ENCODE measurements at regions not wholly inside any gene's neighbourhood (a gene's known extent, or its start where the extent isn't known, plus 50 kb on each side); places are given as distances from the start of the nearest gene placed in this dataset.
A peak's percentile ranks its signal among the peaks of the same experiment; 100 is the strongest.

- no peak for DNase-seq (ENCODE audit: low read depth)
Measured at GRCh38 chr12:107891967-107892366, 117.5 kb downstream of the ASCL4 start.

DNA sequence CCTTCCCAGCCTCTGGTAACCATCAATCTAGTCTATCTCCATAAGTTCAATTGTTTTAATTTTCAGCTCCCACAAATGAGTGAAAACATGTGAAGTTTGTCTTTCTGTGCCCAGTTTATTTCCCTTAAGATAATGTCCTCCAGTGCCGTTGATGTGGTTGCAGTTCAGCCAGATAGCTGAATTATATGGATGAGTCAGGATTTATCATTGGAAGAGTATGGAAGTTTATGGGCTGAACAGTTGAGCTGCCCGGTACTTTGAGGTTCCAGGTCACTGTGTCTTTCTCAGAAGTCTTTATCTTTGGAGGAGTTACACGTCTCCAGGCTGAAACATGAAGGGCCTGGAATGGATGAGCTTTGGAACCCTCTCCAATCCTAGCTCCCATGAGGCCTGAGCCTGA lies 120.1 kb downstream of the ASCL4 start:
- DNase-seq (ENCODE audit: low read depth): no peak

- no peak for DNase-seq (ENCODE audit: low read depth)
Measured at GRCh38 chr12:107895966-107896365, 121.5 kb downstream of the ASCL4 start.

DNA sequence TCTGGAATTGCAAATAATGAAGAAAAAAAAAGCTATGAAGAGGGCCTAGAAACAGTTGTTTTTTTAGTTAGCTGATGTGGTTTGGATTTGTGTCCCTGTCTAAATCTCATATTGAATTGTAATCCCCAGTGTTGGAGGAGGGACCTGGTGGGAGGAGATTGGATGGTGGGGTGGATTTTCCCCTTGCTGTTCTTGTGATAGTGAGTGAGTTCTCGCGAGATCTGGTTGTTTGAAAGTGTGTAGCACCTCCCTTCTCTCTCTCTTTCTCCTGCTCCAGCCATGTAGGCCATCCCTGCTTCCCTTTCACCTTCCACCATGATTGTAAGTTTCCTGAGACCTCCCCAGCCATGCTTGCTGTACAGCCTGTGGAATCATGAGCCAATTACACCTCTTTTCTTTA lies 126.1 kb downstream of the ASCL4 start:
- no peak for DNase-seq (ENCODE audit: low read depth)

DNA sequence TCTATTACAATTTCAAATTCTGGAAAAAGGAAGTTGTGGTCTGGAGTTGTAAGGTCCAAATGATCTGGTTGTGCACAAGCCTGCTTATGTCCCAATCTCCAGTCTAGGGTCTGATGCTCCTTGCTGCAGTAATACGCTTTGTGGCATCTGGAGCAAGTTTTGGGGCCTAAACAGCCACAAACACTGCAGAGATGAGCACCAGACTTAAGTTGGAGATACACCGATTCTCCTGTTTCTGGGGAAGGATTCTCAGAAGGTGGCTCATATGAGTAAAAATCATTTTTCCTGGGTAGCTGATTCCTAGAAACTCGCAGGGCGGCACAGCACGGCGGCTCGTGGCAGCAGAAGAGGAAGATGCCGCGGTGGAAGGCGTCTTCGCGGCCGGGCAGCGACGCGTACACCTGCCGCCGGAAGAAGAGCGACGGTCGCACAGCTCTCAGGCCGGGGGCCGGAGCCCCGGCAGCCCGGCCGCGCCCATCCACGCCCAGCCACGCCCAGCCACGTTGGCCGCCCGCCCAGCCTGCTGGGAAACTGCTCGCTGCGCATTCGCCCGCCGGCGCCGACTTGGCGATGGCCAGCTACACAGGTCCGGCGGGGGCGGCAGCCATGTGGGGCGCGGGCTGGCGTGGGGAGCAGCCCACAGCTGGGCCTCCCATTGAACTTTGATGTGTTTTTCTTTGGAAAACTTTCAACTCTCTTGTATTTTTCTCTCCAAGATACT lies 129.0 kb downstream of the ASCL4 start:
- no peak for DNase-seq (ENCODE audit: low read depth)

DNA sequence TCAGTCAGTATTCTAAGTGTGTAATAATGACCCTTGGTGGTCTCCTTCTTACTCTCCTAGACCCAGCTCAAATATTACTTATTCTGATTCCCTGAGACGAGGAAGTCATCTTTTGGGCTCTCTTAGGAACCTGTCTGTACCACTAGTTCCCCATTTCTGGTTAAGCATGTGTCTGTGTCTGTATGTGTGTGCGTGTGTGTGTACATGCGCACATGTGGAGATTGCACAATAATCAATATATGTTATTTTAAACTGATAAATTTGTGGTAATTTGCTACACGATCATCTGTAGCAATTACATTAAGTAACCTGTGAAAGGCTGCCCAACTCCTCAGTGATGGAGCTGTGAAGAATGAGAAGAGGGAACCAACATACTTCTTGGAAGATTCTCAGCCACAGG lies 132.2 kb downstream of the ASCL4 start:
- DNase-seq (ENCODE audit: low read depth): no peak

DNA sequence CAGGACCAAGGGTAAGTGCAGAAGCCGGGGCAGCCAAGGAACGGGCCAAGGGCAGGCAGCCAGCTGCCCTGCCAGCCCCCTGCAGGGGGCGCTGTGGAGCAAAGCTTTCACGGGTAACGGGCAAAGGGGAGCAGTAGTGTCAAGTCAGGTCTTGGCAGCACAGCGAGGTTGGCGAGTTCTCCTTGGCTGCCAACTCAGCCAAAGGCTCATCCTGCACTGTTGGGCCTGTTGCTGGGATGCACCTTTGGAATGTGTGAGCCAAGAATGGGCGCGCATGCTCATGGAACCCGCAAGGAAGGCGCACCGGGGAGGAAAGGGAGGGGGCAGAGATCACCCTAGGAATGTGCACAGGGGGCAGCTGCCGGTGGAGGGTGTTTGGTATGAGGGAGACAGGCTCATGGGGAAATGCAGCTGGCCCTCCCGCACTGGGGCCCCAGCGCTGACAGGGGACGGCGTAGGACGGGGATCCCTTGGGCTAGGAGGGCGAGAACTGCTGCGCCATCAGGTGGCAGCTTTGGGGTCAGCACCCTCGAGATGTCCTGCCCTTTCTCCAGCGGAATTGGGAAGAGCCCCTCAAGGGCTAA lies 138.0 kb downstream of the ASCL4 start:
- DNase-seq (ENCODE audit: low read depth): peak; percentile 31

GRCh38 chr12:107914460-107914977 lies 140.0 kb downstream of the ASCL4 start:
- no peak for DNase-seq (ENCODE audit: low read depth)

- DNase-seq (ENCODE audit: low read depth): no peak
Measured at GRCh38 chr12:107917912-107918800, 143.7 kb downstream of the ASCL4 start.

GRCh38 chr12:107921062-107921461 lies 146.6 kb downstream of the ASCL4 start:
- no peak for DNase-seq (ENCODE audit: low read depth)

DNA sequence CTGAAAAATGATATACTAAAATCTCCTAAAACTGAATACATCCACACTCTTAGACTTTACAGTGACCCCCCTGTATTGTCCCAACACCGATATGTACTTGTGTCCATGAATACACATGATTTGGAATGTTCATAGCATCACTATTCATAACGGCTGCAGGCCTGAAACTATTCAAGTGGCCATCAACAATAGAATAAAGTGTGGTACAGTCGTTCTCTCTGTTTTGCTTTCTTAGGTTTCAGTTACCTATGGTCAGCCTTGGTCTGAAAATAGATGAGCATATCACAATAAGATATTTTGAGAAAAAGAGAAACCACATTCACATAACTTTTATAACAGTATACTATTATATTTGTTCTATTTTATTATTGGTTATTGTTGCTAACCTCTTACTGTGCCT lies 150.6 kb downstream of the ASCL4 start:
- no peak for DNase-seq (ENCODE audit: low read depth)

- DNase-seq (ENCODE audit: low read depth): no peak
Measured at GRCh38 chr12:107929436-107929835, 154.9 kb downstream of the ASCL4 start.

GRCh38 chr12:107931761-107932160 lies 157.3 kb downstream of the ASCL4 start:
- no peak for DNase-seq (ENCODE audit: low read depth)

DNA sequence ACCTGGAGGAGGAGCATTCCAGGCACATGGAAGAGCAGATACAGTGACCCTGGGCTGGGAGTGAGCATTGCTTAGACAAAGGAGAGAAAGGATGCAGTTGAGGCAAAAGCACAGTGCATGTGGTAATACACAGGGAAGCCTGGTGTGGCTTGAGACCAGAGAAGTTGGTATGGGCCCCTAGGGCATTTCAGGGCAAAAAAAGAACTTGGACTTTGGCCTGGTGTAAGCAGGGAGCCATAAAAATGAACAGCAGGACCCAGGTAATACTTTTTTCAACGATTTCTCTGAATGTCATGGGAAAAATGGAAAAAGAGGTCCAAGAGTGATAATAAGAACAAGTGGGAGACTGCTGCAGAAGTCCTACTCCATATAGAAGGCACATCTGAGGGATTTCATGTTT lies 163.9 kb downstream of the ASCL4 start:
- no peak for DNase-seq (ENCODE audit: low read depth)

- DNase-seq (ENCODE audit: low read depth): no peak
Measured at GRCh38 chr12:107948391-107948945, 174.0 kb downstream of the ASCL4 start.

DNA sequence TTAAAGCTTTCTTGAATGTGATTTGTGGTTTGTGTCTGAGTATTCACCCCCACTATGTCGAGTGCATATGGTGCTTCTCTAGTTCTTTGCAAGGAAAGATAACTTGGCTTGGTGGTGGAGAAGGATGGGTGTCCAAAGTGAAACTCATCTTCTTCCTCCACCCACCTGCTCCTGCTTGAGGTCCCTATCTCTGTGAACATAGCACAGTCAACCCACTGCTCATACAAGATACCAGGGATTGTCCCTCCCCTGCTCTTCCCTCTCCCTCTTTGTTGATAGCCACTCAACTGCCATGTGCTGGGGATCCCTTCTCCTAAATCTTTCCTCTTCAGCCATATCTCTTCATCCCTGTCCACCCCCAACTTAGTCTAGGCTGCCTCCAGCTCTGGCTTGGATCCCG lies 176.5 kb downstream of the ASCL4 start:
- DNase-seq (ENCODE audit: low read depth): no peak

DNA sequence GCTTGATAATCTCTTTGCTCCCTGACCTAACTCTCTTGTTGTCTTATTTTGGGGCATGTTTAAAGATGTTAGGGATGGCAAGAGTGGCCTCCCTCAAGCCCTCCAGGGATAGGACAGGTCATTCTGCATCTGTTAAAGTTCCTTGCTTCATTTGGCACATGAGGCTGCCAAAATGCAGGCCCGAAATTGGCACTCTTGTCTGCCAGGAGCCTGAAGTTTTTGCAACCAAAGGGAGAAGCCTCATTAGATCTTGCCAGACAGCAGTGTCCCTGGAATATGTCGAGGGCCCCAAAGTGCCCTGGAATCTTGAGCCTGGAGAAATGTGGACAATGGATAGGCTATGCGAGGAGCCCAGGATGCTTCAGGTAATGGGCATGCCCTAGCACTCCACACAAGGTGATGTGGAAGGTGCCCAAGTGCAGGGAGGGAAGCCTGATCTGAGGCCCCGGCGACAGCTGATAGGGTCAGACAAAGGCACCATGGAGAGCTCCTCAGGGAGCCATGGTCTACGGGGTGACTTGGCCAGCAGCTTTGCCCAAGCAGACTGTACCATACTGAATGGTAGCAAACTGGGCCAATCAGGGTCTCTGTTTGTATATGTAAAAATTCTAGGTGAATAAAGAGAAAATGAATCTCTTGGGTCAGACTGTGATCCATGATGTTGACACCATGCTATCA lies 173.0 kb upstream of the WSCD2 start:
- no peak for DNase-seq (ENCODE audit: low read depth)

GRCh38 chr12:107957459-107957858 lies 171.6 kb upstream of the WSCD2 start:
- DNase-seq (ENCODE audit: low read depth): no peak

GRCh38 chr12:107963635-107964034 lies 165.5 kb upstream of the WSCD2 start:
- DNase-seq (ENCODE audit: low read depth): no peak

GRCh38 chr12:107967170-107967569 lies 161.9 kb upstream of the WSCD2 start:
- no peak for DNase-seq (ENCODE audit: low read depth)

GRCh38 chr12:107973950-107974349 lies 155.1 kb upstream of the WSCD2 start:
- DNase-seq (ENCODE audit: low read depth): no peak

- no peak for DNase-seq (ENCODE audit: low read depth)
Measured at GRCh38 chr12:107976331-107976730, 152.8 kb upstream of the WSCD2 start.
